OCI-LY3 (cell line): ENCODE measurements at regions not wholly inside any gene's neighbourhood (a gene's known extent, or its start where the extent isn't known, plus 50 kb on each side); places are given as distances from the start of the nearest gene placed in this dataset.

ENCODE experiments used
- EZH2phosphoT487 ChIP-seq: fragments of 200-600 bp; shearing (Covaris generic); IDR thresholded peaks from 2 replicates; pipeline ENCODE4 v1.6.1; 2018; ENCODE audit warnings: antibody characterized with exemption, mixed run types, low read depth
- TF ChIP-seq, protein P1 (sequence below): fragments of 200-600, 300-600 bp; sonication (generic); IDR thresholded peaks from 2 replicates; pipeline ENCODE4 v1.5.1; 2014; ENCODE audit warnings: antibody characterized with exemption, low read length, low read depth

GRCh38 chr1:5580926-5581325, 411.3 kb downstream of the NPHP4 start:
- no peak for TF ChIP-seq EZH2phosphoT487
- TF ChIP-seq, protein P1, sequence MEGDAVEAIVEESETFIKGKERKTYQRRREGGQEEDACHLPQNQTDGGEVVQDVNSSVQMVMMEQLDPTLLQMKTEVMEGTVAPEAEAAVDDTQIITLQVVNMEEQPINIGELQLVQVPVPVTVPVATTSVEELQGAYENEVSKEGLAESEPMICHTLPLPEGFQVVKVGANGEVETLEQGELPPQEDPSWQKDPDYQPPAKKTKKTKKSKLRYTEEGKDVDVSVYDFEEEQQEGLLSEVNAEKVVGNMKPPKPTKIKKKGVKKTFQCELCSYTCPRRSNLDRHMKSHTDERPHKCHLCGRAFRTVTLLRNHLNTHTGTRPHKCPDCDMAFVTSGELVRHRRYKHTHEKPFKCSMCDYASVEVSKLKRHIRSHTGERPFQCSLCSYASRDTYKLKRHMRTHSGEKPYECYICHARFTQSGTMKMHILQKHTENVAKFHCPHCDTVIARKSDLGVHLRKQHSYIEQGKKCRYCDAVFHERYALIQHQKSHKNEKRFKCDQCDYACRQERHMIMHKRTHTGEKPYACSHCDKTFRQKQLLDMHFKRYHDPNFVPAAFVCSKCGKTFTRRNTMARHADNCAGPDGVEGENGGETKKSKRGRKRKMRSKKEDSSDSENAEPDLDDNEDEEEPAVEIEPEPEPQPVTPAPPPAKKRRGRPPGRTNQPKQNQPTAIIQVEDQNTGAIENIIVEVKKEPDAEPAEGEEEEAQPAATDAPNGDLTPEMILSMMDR = no peak
